PC-3 (cell line): ENCODE measurements at regions not wholly inside any gene's neighbourhood (a gene's known extent, or its start where the extent isn't known, plus 50 kb on each side); places are given as distances from the start of the nearest gene placed in this dataset.
"Not testable (repeated sequence)": the region's sequence is repeated elsewhere in the genome, so short reads cannot be mapped to it uniquely, and the experiment has no call there.

Experiments used
- ATAC-seq: fragments of 200-7000 bp; cut with Tn5 transposase; 2 replicates; pipeline ENCODE4 v1.9.1; 2020; ENCODE audit warnings: mild to moderate bottlenecking, moderate library complexity
- BruUV-seq: library from RNA; stranded (reverse); fragments of 400-500 nt; replicated peaks from 2 replicates; lab custom pipeline; 2021; lab: Mats Ljungman, UMichigan
- CTCF ChIA-PET: fragments of 300-600 bp; sonication (Branson Sonifier 250); formaldehyde crosslinking; loops from one replicate; lab custom pipeline; 2022; ENCODE audit warnings: antibody characterized with exemption; lab: Charles Lee
- POLR2A ChIA-PET: fragments of 300-600 bp; sonication (Branson Sonifier 250); formaldehyde crosslinking; loops from one replicate; lab custom pipeline; 2022; ENCODE audit warnings: antibody characterized with exemption; ENCODE audit not compliant: unreplicated experiment; lab: Charles Lee
- DNase-seq: peaks from one replicate; pipeline ENCODE4 v3.0.0-alpha.2; 2015
- H2AFZ ChIP-seq: fragments of 300-600 bp; sonication (generic); 2 replicates; pipeline ENCODE4 v1.6.0; 2016; ENCODE audit warnings: antibody characterized with exemption, low read length
- H3F3A ChIP-seq: fragments of 300-600 bp; sonication (generic); one replicate; pipeline ENCODE4 v1.6.0; 2017; ENCODE audit warnings: antibody characterized with exemption, low read length, control low read depth, mild to moderate bottlenecking; ENCODE audit not compliant: unreplicated experiment
- H3K27ac ChIP-seq: fragments of 300-600 bp; sonication (generic); 2 replicates; pipeline ENCODE4 v1.5.1; 2016; ENCODE audit warnings: mild to moderate bottlenecking, low read length
- H3K27me3 ChIP-seq: fragments of 300-600 bp; sonication (generic); 2 replicates; pipeline ENCODE4 v1.6.1; 2016; ENCODE audit warnings: low read length, mixed read lengths
- H3K36me3 ChIP-seq: fragments of 300-600 bp; sonication (generic); 2 replicates; pipeline ENCODE4 v1.6.1; 2016; ENCODE audit warnings: low read depth, mixed run types, low read length, mixed read lengths
- H3K4me1 ChIP-seq: fragments of 300-600 bp; sonication (generic); 2 replicates; pipeline ENCODE4 v1.5.1; 2016; ENCODE audit warnings: low read length; ENCODE audit not compliant: insufficient read depth
- H3K4me2 ChIP-seq: fragments of 300-600 bp; sonication (generic); 2 replicates; pipeline ENCODE4 v1.6.0; 2016; ENCODE audit warnings: low read length
- H3K4me3 ChIP-seq: fragments of 300-600 bp; sonication (generic); 2 replicates; pipeline ENCODE4 v1.5.1; 2016; ENCODE audit warnings: mild to moderate bottlenecking, low read length, mixed read lengths
- H3K79me2 ChIP-seq: fragments of 300-600 bp; sonication (generic); 2 replicates; pipeline ENCODE4 v1.6.1; 2017; ENCODE audit warnings: low read length, mixed read lengths
- H3K9ac ChIP-seq: fragments of 300-600 bp; sonication (generic); 2 replicates; pipeline ENCODE4 v1.6.0; 2016; ENCODE audit warnings: mild to moderate bottlenecking, low read length
- H3K9me2 ChIP-seq: fragments of 300-600 bp; sonication (generic); replicated peaks from 2 replicates; pipeline ENCODE4 v1.6.1; 2016; ENCODE audit warnings: mixed run types, low read length, mixed read lengths
- H3K9me3 ChIP-seq: fragments of 300-600 bp; sonication (generic); 2 replicates; pipeline ENCODE4 v1.6.1; 2016; ENCODE audit warnings: low read length, mixed read lengths
- H4K20me1 ChIP-seq: fragments of 300-600 bp; sonication (generic); 2 replicates; pipeline ENCODE4 v1.6.1; 2016; ENCODE audit warnings: low read length, mixed read lengths
- EZH2 ChIP-seq: fragments of 300-600 bp; sonication (generic); IDR thresholded peaks from one replicate; pipeline ENCODE4 v1.6.1; 2017; ENCODE audit warnings: antibody characterized with exemption, mild to moderate bottlenecking, low read length; ENCODE audit not compliant: unreplicated experiment
- EZH2phosphoT487 ChIP-seq: fragments of 300-600 bp; sonication (generic); IDR thresholded peaks from 2 replicates; pipeline ENCODE4 v1.6.1; 2018; ENCODE audit warnings: mild to moderate bottlenecking, antibody characterized with exemption, low read length, borderline replicate concordance
- intact Hi-C: fragments of 100-400 bp; cut with micrococcal nuclease; formaldehyde crosslinking; loops from 2 replicates; pipeline ENCODE4 v1.9.0; 2023
- TF ChIP-seq, protein P1 (sequence below): fragments of 300-600 bp; sonication (generic); conservative IDR thresholded peaks from 2 replicates; pipeline ENCODE4 v1.5.1; 2017; ENCODE audit warnings: antibody characterized with exemption, low read depth, mild to moderate bottlenecking, low read length

DNA sequence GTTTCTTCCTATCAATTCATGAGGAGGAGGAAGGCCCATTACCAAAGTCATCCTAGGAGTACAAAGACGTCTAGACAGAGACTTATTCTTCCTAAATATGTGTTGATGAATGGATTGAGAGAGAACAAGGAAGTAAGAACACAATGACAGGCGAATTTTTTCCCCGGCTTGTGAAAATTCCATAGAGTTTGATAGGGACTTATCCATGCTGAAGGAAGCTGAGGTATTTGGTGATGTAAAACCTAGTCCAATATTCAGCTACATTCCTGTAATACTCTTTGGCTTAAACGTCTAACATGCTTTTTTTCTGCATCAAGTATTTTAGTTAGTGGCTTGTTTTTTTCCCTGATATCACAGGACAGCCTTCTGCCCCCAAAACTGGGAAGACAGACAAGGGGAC is 121.9 kb upstream of the MYT1L start:
- CTCF ChIA-PET, result no interaction called here
- POLR2A ChIA-PET, result no interaction called here
- intact Hi-C loops, result no loop called here
- Histone ChIP-seq H3K36me3 (no peaks in the 10 kb centered on the region), H3K9me3 (no peaks in the 10 kb centered on the region), H3F3A (no peaks in the 10 kb centered on the region), H3K9me2 (no peaks in the 10 kb centered on the region), H3K27me3 (no peaks in the 10 kb centered on the region), H2AFZ (no peak overlapping the region), H4K20me1 (no peaks in the 10 kb centered on the region), H3K79me2 (no peaks in the 10 kb centered on the region), H3K4me1 (no peaks in the 10 kb centered on the region), H3K4me2 (no peak overlapping the region), H3K9ac (no peak overlapping the region), H3K4me3 (no peak overlapping the region), H3K27ac (no peak overlapping the region)
- ATAC-seq (no peak), DNase-seq (no peak)
- TF ChIP-seq EZH2phosphoT487, result no peak
- TF ChIP-seq EZH2, result no peak
- TF ChIP-seq, protein P1, sequence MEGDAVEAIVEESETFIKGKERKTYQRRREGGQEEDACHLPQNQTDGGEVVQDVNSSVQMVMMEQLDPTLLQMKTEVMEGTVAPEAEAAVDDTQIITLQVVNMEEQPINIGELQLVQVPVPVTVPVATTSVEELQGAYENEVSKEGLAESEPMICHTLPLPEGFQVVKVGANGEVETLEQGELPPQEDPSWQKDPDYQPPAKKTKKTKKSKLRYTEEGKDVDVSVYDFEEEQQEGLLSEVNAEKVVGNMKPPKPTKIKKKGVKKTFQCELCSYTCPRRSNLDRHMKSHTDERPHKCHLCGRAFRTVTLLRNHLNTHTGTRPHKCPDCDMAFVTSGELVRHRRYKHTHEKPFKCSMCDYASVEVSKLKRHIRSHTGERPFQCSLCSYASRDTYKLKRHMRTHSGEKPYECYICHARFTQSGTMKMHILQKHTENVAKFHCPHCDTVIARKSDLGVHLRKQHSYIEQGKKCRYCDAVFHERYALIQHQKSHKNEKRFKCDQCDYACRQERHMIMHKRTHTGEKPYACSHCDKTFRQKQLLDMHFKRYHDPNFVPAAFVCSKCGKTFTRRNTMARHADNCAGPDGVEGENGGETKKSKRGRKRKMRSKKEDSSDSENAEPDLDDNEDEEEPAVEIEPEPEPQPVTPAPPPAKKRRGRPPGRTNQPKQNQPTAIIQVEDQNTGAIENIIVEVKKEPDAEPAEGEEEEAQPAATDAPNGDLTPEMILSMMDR, result no peak
- BruUV-seq, result no TSS peak

DNA sequence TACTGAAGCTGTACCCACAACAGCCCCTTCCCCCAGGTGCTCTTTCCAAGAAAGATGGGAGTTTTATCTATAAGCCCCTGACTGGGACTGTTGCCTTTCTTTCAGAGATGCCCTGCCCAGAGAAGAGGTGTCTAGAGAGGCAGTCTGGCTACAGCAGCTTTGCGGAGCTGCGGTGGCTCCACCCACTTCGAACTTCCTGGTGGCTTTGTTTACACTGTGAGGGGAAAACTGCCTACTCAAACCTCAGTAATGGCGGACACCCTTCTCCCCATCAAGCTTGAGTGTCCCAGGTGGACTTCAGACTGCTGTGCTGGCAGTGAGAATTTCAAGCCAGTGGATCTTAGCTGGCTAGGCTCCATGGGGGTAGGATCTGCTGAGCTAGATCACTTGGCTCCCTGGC is 120.2 kb upstream of the MYT1L start:
- H3K4me3 ChIP-seq, CTCF ChIA-PET, H3K9ac ChIP-seq, H3K79me2 ChIP-seq, H3K4me1 ChIP-seq, H4K20me1 ChIP-seq, H3K27ac ChIP-seq, H2AFZ ChIP-seq, H3K9me3 ChIP-seq, ATAC-seq, H3K9me2 ChIP-seq, POLR2A ChIA-PET, BruUV-seq, H3K4me2 ChIP-seq, intact Hi-C loops, DNase-seq, H3F3A ChIP-seq, H3K36me3 ChIP-seq, H3K27me3 ChIP-seq: not testable (repeated sequence)

DNA sequence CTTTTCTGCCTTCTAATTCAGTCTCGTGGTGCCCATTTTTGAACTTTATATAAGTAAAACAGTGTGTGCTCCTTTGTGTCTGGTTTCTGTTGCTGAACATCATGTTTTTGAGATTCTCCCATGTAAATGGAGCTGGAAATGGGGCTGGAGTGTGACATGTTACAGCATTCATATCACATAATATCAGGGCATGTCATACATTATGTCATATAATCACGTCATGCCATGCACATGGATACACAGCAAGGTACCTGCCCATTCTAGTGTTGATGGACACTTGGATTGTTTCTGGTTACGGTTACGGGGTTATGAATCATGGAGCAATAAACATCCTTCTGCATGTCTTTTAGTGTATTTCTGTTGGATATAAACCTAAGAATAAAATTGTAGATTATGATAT is 117.1 kb upstream of the MYT1L start:
- intact Hi-C loops, result no loop called here
- Histone ChIP-seq H3K27ac (no peak overlapping the region), H4K20me1 (no peaks in the 10 kb centered on the region), H3K4me1 (no peaks in the 10 kb centered on the region), H3K9ac (no peak overlapping the region), H2AFZ (no peak overlapping the region), H3K27me3 (no peaks in the 10 kb centered on the region), H3K9me2 (no peaks in the 10 kb centered on the region), H3K79me2 (no peaks in the 10 kb centered on the region), H3F3A (no peaks in the 10 kb centered on the region), H3K9me3 (no peaks in the 10 kb centered on the region), H3K4me2 (no peak overlapping the region), H3K36me3 (no peaks in the 10 kb centered on the region), H3K4me3 (no peak overlapping the region)
- no TSS peak for BruUV-seq
- TF ChIP-seq, protein P1, result no peak
- TF ChIP-seq EZH2, result no peak
- CTCF ChIA-PET, result no interaction called here
- DNase-seq (no peak), ATAC-seq (no peak)
- POLR2A ChIA-PET, result no interaction called here
